ENCODE measurements at regions not wholly inside any gene's neighbourhood (a gene's known extent, or its start where the extent isn't known, plus 50 kb on each side); places are given as distances from the start of the nearest gene placed in this dataset.
"Not testable (repeated sequence)": the region's sequence is repeated elsewhere in the genome, so short reads cannot be mapped to it uniquely, and the experiment has no call there.

GRCh38 chr3:145892869-145893268 is 268.1 kb downstream of the PLOD2 start:
- no peak for DNase-seq

GRCh38 chr3:145893331-145893730 is 267.7 kb downstream of the PLOD2 start:
- DNase-seq, result no peak

- no peak for DNase-seq
Observed at GRCh38 chr3:145898487-145898886, 262.5 kb downstream of the PLOD2 start.

- DNase-seq, result no peak
Observed at GRCh38 chr3:145899241-145899640, 261.7 kb downstream of the PLOD2 start.

- no peak for DNase-seq
Observed at GRCh38 chr3:145900056-145900829, 260.7 kb downstream of the PLOD2 start.

GRCh38 chr3:145902166-145902565 is 258.8 kb downstream of the PLOD2 start:
- DNase-seq, result no peak

GRCh38 chr3:145903472-145904013 is 257.4 kb downstream of the PLOD2 start:
- no peak for DNase-seq

GRCh38 chr3:145904138-145904537 is 256.8 kb downstream of the PLOD2 start:
- no peak for DNase-seq

GRCh38 chr3:145906301-145906700 is 254.7 kb downstream of the PLOD2 start:
- no peak for DNase-seq

- DNase-seq, result no peak
Observed at GRCh38 chr3:145906755-145907154, 254.2 kb downstream of the PLOD2 start.

GRCh38 chr3:145911016-145911415 is 250.0 kb downstream of the PLOD2 start:
- DNase-seq, result no peak

- DNase-seq, result no peak
Observed at GRCh38 chr3:145915787-145916186, 245.2 kb downstream of the PLOD2 start.

GRCh38 chr3:145927736-145928135 is 233.2 kb downstream of the PLOD2 start:
- DNase-seq, result not testable (repeated sequence)

GRCh38 chr3:145936971-145937370 is 224.0 kb downstream of the PLOD2 start:
- no peak for DNase-seq

- DNase-seq, result no peak
Observed at GRCh38 chr3:145939431-145939830, 221.6 kb downstream of the PLOD2 start.

GRCh38 chr3:145942052-145942451 is 218.9 kb downstream of the PLOD2 start:
- no peak for DNase-seq

- DNase-seq, result no peak
Observed at GRCh38 chr3:145943952-145944351, 217.0 kb downstream of the PLOD2 start.

GRCh38 chr3:145951441-145951840 is 209.5 kb downstream of the PLOD2 start:
- DNase-seq, result no peak

- no peak for DNase-seq
Observed at GRCh38 chr3:145952536-145952935, 208.4 kb downstream of the PLOD2 start.

GRCh38 chr3:145953316-145953715 is 207.7 kb downstream of the PLOD2 start:
- no peak for DNase-seq

GRCh38 chr3:145959457-145960088 is 201.4 kb downstream of the PLOD2 start:
- DNase-seq, result no peak

GRCh38 chr3:145963111-145963510 is 197.9 kb downstream of the PLOD2 start:
- DNase-seq, result peak; percentile 73

- no peak for DNase-seq
Observed at GRCh38 chr3:145967043-145967442, 193.9 kb downstream of the PLOD2 start.

- DNase-seq, result no peak
Observed at GRCh38 chr3:145971186-145971585, 189.8 kb downstream of the PLOD2 start.

Measured in NCI-H82 (cell line).